MCF 10A (cell line): ENCODE measurements at regions not wholly inside any gene's neighbourhood (a gene's known extent, or its start where the extent isn't known, plus 50 kb on each side); places are given as distances from the start of the nearest gene placed in this dataset.

ENCODE experiments used
- BruUV-seq: library from RNA; stranded (reverse); fragments of 400-500 nt; replicated peaks from 2 replicates; lab custom pipeline; 2021; lab: Mats Ljungman, UMichigan
- CTCF ChIA-PET: fragments of 300-600 bp; sonication (Branson Sonifier 250); formaldehyde crosslinking; extraction: SDS; loops from one replicate; lab custom pipeline; 2021; ENCODE audit warnings: antibody characterized with exemption, inconsistent platforms; lab: Yijun Ruan, JAX
- POLR2A ChIA-PET: fragments of 300-600, 350-650 bp; sonication (Branson Sonifier 250); formaldehyde crosslinking; extraction: SDS; loops from one replicate; lab custom pipeline; 2020; ENCODE audit warnings: antibody characterized with exemption, inconsistent platforms; lab: Yijun Ruan, JAX
- DNase-seq: peaks from one replicate; pipeline ENCODE4 v3.0.0-alpha.2; 2018; ENCODE audit not compliant: unreplicated experiment
- H3K27ac Mint-ChIP-seq: one replicate; pipeline ENCODE4 v1.8.0; 2022; ENCODE audit warnings: mild to moderate bottlenecking, low read depth, mixed read lengths; ENCODE audit not compliant: unreplicated experiment
- H3K27me3 Mint-ChIP-seq: one replicate; pipeline ENCODE4 v1.8.0; 2022; ENCODE audit warnings: mixed read lengths; ENCODE audit not compliant: insufficient read depth, unreplicated experiment
- H3K36me3 Mint-ChIP-seq: one replicate; pipeline ENCODE4 v1.8.0; 2022; ENCODE audit warnings: mild to moderate bottlenecking, moderate library complexity, mixed read lengths; ENCODE audit not compliant: insufficient read depth, unreplicated experiment
- H3K4me1 Mint-ChIP-seq: one replicate; pipeline ENCODE4 v1.8.0; 2022; ENCODE audit warnings: mixed read lengths; ENCODE audit not compliant: insufficient read depth, unreplicated experiment
- H3K4me3 Mint-ChIP-seq: one replicate; pipeline ENCODE4 v1.8.0; 2022; ENCODE audit warnings: mild to moderate bottlenecking, moderate library complexity, mixed read lengths; ENCODE audit not compliant: unreplicated experiment
- H3K9me3 Mint-ChIP-seq: one replicate; pipeline ENCODE4 v1.8.0; 2022; ENCODE audit warnings: mixed read lengths; ENCODE audit not compliant: unreplicated experiment
- CTCF ChIP-seq: fragments of 200-600 bp; IDR thresholded peaks from one replicate; pipeline ENCODE4 v1.8.0; 2022; ENCODE audit warnings: antibody characterized with exemption, mild to moderate bottlenecking; ENCODE audit not compliant: unreplicated experiment
- intact Hi-C: fragments of 100-400 bp; cut with micrococcal nuclease; formaldehyde crosslinking; loops from 2 replicates; pipeline ENCODE4 v1.14.1; 2022

- intact Hi-C loops = no loop called here
- no peak for DNase-seq
- BruUV-seq = no TSS peak
- POLR2A ChIA-PET = no interaction called here
- CTCF ChIA-PET = no interaction called here
- H3K36me3 Mint-ChIP-seq = no peaks in the 10 kb centered on the region
- no peak for TF ChIP-seq CTCF
- H3K4me1 Mint-ChIP-seq = peaks cover 2% of the 10 kb centered on the region
- no peak overlapping the region for H3K27ac Mint-ChIP-seq
- H3K4me3 Mint-ChIP-seq = no peak overlapping the region
- no peaks in the 10 kb centered on the region for H3K27me3 Mint-ChIP-seq
- H3K9me3 Mint-ChIP-seq = no peaks in the 10 kb centered on the region
Measured at GRCh38 chr12:67586951-67587350, 61.6 kb upstream of the DYRK2 start.

GRCh38 chr12:67589078-67589477 lies 59.5 kb upstream of the DYRK2 start:
- no peak for DNase-seq
- Mint-ChIP-seq H3K27ac (no peak overlapping the region), H3K4me3 (no peak overlapping the region), H3K36me3 (no peaks in the 10 kb centered on the region), H3K9me3 (no peaks in the 10 kb centered on the region), H3K4me1 (peaks cover 14% of the 10 kb centered on the region), H3K27me3 (no peaks in the 10 kb centered on the region)
- POLR2A ChIA-PET = no interaction called here
- CTCF ChIA-PET = interaction anchor here (0.6 to 0.9 kb wide), 2 partner anchors 10 to 148 kb away, joined by 3 read pairs; no protein-coding TSS in a partner anchor
- TF ChIP-seq CTCF = no peak
- BruUV-seq = no TSS peak
- intact Hi-C loops = no loop called here

GRCh38 chr12:67590149-67590790 lies 58.3 kb upstream of the DYRK2 start:
- Mint-ChIP-seq H3K4me3 (no peak overlapping the region), H3K27me3 (no peaks in the 10 kb centered on the region), H3K36me3 (no peaks in the 10 kb centered on the region), H3K27ac (no peak overlapping the region), H3K9me3 (no peaks in the 10 kb centered on the region), H3K4me1 (peaks cover 24% of the 10 kb centered on the region)
- CTCF ChIA-PET = interaction anchor here (0.6 kb wide), 2 partner anchors 96 to 234 kb away, joined by 3 to 5 read pairs; no protein-coding TSS in a partner anchor
- no peak for TF ChIP-seq CTCF
- DNase-seq = peak; percentile 9
- no TSS peak for BruUV-seq
- POLR2A ChIA-PET = interaction anchor here (0.6 kb wide), 1 partner anchor 177 kb away, joined by 3 read pairs; no protein-coding TSS in a partner anchor
- intact Hi-C loops = no loop called here

- no peaks in the 10 kb centered on the region for H3K36me3 Mint-ChIP-seq
- no peaks in the 10 kb centered on the region for H3K9me3 Mint-ChIP-seq
- CTCF ChIA-PET = no interaction called here
- peak; percentile 67 for DNase-seq
- TF ChIP-seq CTCF = no peak
- H3K27ac Mint-ChIP-seq = no peak overlapping the region
- peak overlapping the region; percentile 40 for H3K4me3 Mint-ChIP-seq
- BruUV-seq = no TSS peak
- H3K4me1 Mint-ChIP-seq = peaks cover 24% of the 10 kb centered on the region
- POLR2A ChIA-PET = interaction anchor here (0.6 to 0.8 kb wide), 2 partner anchors 12 to 290 kb away, joined by 3 to 5 read pairs; no protein-coding TSS in a partner anchor
- intact Hi-C loops = no loop called here
- no peaks in the 10 kb centered on the region for H3K27me3 Mint-ChIP-seq
Measured at GRCh38 chr12:67592228-67593011, 56.1 kb upstream of the DYRK2 start.
